Fibroblast of skin of right quadriceps (primary cell): ENCODE measurements at regions not wholly inside any gene's neighbourhood (a gene's known extent, or its start where the extent isn't known, plus 50 kb on each side); places are given as distances from the start of the nearest gene placed in this dataset.

Source experiments
- DNase-seq: peaks from one replicate; pipeline ENCODE4 v3.0.0-alpha.2; 2013

DNA sequence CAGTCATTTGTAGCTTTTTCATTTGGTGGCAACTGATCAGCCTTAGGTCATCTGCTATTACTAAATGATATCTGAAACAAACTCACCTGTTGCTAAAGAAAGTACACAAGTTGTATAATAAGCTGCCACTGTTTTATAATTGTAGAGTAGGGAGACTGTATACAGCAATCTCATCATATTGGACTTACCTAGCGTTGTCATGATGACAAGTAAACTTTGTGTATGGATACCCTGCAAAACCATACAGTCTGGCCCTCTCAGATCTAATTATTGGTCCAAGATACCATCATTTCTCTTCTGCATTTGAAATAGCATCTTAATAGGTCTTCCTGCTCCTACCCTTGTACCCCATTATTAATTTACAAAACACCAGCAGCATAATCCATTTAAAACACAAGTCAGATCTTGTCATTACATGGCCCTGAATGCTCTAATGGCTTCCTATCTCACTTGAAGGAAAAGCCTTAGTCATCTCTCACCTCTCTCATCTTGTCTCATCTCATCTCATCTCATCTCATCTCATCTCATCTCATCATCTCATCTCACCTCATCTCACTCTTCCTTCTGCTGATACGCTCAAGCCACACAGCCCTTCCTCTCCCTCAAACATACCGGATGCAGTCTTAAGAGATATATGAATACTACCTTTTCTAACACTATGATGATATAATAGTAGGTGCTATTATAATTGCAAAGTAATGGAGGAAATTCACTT, 540.6 kb downstream of the MDFIC start:
- no peak for DNase-seq

DNA sequence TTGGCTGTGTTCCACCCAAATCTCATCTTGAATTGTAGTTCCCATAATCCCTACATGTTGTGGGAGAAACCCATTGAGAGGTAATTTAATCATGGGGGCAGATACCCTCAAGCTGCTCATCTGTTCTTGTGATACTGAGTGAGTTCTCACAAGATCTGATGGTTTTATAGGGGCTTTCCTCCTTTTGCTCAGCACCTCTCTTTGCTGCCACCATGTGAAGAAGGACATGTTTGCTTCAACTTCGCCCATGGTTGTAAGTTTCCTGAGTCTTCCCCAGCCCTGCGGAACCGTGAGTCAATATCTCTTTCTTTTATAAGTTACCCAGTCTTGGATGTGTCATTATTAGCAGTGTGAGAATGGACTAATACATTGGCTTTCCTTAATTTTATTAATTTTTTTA, 527.8 kb downstream of the MDFIC start:
- DNase-seq: no peak

DNA sequence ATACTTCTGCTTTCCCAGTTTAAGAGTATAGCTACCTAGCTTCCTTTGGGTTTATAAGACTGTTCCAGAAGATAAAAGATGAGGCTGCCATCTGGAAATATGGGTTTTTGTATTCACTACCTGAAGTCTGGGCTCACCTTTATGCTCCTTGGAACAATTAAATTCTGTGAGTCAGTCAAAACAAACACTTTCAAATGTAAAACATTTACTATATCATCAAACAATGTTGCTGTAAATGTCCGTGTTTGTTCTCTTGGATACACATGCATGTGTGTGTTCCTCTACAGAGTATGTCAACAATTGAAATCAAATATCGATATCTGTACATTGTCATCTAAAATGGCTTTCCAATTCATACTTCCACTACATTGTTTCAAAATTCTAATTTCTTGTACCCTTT, 525.6 kb downstream of the MDFIC start:
- DNase-seq: no peak

DNA sequence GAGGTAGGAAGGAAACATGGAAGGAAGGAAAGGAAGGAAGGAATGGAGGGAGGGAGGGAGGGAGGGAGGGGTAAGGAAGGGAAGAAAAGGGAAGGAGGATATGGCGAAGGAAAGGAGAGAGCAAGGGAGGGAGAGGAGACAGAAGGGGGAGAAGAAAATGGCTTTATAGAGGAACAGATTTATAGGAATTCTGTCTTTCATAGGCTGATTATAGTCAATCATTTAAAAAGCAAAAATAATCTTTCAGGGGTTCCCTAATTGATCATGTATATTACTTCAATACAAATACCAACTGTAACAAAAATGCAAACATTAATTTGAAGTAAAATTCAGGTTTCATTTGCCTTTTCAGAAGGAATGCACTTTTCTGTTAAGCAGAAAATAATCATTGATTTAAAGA, 519.1 kb downstream of the MDFIC start:
- no peak for DNase-seq

- no peak for DNase-seq
These were observed 513.3 kb downstream of the MDFIC start for GRCh38 chr7:115435178-115435577.

- DNase-seq: no peak
These were observed 508.0 kb downstream of the MDFIC start for GRCh38 chr7:115429918-115430317.

GRCh38 chr7:115417662-115418061, 495.8 kb downstream of the MDFIC start:
- no peak for DNase-seq

DNA sequence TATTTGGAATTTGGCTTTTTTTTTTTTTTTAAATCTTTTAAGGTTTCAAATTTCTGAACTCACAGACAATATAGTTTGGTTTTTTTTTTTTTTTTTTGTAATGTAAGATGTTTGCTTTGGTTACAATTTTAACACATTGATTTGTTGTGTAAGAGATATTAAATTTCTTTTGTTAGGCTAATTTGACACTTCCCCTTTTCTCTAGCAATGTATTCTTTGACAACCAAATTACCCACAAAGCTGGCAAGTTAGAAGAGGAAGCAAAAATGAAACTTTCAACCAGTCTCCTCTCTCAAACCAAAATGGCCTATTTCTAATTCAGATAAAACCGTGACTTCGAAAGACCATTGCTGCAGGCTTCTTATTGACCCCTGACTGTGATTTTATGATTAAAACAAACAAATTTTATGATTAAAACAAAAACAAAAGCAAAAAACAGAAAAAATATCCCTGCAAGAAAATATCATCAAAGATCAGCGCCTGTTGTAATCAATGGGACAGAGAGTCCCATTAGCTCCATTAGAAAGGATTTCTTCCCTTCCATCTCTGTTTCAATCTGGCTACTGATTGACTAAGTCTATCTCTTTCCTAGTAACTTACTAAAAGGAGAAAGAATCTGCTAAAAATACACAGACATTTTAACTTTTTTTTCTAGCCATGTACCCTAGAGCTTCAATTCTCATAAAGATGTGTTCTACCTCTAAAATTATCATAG, 489.2 kb downstream of the MDFIC start:
- DNase-seq: no peak

- DNase-seq: no peak
These were observed 488.5 kb downstream of the MDFIC start for GRCh38 chr7:115410434-115410820.

- no peak for DNase-seq
These were observed 488.0 kb downstream of the MDFIC start for GRCh38 chr7:115409682-115410433.

DNA sequence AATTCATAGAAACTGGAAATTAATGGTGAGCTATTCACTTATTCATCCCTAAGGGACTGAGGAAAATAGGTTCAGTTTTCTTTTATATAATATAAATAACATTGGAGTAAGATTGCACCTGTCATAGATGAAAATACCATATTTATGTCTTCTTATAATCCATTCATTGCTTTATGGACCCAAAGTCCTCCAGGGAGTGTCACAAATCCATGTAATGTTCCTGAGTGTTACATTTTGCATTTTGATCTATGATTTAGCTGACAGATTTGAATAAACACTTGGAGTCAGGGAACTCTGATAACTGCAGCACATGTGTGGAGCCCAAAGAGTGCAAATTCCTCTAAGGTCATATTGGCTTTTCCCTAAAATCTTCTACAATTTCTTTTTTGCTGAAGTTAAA, 484.3 kb downstream of the MDFIC start:
- no peak for DNase-seq

DNA sequence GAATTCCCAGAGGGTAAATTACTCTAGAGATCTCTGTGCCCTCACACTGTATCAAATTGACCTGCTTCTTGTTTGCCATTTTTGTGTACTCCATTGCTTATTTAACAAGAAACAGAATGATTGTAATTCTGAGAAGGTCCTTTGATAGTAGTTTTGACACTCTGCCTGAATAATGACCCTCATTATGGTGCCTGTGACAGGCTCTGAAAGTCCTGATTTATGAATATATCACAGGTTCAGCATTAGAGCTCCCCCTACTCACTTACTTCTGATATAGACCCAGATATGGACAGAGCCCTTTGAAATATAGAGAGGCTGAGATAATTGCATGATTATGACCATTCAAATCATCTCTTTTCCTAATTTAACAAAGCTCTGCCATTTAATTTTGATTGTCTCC, 465.2 kb downstream of the MDFIC start:
- DNase-seq: no peak

DNA sequence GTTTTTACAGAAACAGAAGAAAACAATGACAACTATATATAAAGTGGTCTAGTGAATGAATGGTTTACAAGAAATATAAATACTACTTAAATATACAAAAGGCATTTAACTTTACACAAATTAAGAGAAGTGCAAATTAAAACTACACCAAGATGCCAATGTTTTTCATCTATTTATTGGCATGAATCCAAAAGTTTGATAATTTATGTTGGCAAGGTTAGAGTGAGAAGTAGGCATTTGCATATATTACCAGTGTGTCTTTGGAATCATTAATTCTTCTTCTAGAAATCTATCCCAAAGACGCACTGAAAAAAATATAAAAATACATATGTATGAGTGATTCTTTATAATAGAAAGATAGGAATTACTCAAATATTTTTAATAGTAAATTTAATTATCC, 457.4 kb downstream of the MDFIC start:
- no peak for DNase-seq

GRCh38 chr7:115368998-115369397, 447.1 kb downstream of the MDFIC start:
- no peak for DNase-seq

GRCh38 chr7:115363916-115364315, 442.0 kb downstream of the MDFIC start:
- DNase-seq: peak; percentile 15

DNA sequence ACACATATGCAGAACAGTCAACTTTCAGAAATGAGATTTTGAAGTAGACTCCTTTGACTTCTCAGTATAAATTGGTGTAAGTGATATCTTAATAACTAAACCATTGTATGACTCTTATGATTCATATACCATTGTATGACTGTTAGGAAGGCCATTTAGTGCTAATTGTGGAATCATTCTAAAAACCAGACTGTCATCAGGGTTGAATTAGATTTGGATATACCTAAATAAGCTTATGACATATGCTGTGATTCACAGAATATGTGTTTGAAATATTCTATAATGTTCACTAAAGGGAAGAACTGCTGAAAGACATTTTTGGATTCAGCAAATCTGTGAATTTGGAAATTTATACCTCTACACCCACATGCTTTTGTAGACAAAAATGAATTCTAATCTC, 438.1 kb downstream of the MDFIC start:
- peak; percentile 69 for DNase-seq

DNA sequence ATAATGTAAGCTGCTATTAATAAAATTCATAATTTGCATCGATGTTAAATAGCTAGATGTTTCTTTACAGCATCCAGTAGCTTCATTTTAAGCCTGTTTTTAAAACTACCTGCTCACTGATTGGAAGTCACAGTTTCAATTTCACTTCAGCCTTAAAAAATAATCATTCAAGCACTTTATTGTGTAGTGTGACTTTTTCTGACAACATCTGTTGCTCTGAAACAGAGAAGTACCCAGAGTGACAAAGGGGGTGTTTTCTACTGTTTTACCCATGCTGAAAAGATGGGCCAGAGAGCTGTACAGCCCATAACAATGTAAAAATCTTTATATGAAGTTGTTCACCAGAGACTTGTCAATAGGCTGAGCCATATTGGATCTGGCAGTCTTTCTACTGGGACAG, 437.2 kb downstream of the MDFIC start:
- no peak for DNase-seq

DNA sequence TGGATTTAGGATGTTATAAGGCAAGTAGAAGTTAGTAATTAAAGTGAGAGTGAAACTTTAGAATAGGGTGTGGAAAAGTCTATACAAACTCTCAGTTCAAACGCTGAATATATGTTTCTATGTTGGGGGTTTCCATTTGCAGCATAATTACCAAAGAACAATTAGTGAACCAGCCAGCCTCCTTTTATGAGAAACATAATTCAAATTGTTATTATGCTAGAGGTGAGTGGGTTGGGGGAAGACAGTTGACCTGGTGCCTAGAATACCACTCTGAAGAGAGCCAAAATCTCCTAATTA, 435.8 kb downstream of the MDFIC start:
- no peak for DNase-seq

GRCh38 chr7:115356999-115357702, 435.3 kb downstream of the MDFIC start:
- DNase-seq: peak; percentile 84

- DNase-seq: peak; percentile 18
These were observed 434.3 kb downstream of the MDFIC start for GRCh38 chr7:115356139-115356746.

- no peak for DNase-seq
These were observed 433.0 kb downstream of the MDFIC start for GRCh38 chr7:115354925-115355324.

DNA sequence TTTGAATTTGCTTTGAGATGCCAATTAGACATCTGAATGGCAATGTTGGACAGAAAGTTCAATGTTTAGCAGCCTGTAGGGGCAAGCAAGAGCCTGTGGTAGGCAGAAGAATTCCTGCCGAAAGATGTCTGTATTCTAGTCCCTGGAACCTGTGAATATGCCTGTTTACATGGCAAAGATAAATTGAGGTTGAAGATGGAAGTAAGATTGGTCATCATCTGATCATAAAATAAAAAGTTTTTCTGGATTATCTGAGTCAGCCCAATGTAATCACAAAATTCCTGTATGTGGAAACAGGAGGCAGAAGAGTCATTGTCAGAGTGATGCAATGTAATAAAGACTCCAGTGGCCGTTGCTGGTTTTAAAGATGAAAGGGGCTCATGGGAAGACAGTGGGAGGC, 430.5 kb downstream of the MDFIC start:
- DNase-seq: peak; percentile 86

- no peak for DNase-seq
These were observed 428.9 kb downstream of the MDFIC start for GRCh38 chr7:115350764-115351163.
